Lung (tissue), 11 donors: ENCODE measurements at regions not wholly inside any gene's neighbourhood (a gene's known extent, or its start where the extent isn't known, plus 50 kb on each side); places are given as distances from the start of the nearest gene placed in this dataset.

Experiments used
- ATAC-seq: fragments of 200-7000 bp; cut with Tn5 transposase; one replicate; pipeline ENCODE4 v1.9.1; 2020; ENCODE audit warnings: moderate number of reproducible peaks; ENCODE audit not compliant: insufficient read depth, low FRiP score
- DNase-seq, 3 donors: peaks; one replicate each; pipeline ENCODE4 v3.0.0-alpha.2; 2013 to 2017
- H3K27ac ChIP-seq, 2 donors: one replicate each; pipeline ENCODE4 v1.5.1; 2013; ENCODE audit warnings: mild to moderate bottlenecking in 2 of 2, moderate library complexity in 2 of 2, control low read depth in 1 of 2, inconsistent platforms in 1 of 2, low read depth in 1 of 2, low read length in 1 of 2
- H3K27me3 ChIP-seq, 3 donors: one replicate each; pipeline ENCODE4 v1.5.1; 2013; ENCODE audit warnings: low read length in 2 of 3; ENCODE audit not compliant: control insufficient read depth in 3 of 3, insufficient read depth in 3 of 3
- H3K36me3 ChIP-seq, 4 donors: one replicate each; pipeline ENCODE4 v1.5.1; 2013; ENCODE audit warnings: low read length in 4 of 4, mild to moderate bottlenecking in 1 of 4, moderate library complexity in 1 of 4; ENCODE audit not compliant: control insufficient read depth in 4 of 4, insufficient read depth in 4 of 4
- H3K4me1 ChIP-seq, 5 donors: one replicate each; pipeline ENCODE4 v1.5.1; 2013; ENCODE audit warnings: low read length in 5 of 5, mild to moderate bottlenecking in 2 of 5, moderate library complexity in 1 of 5; ENCODE audit not compliant: control insufficient read depth in 5 of 5, insufficient read depth in 5 of 5
- H3K4me3 ChIP-seq: one replicate; pipeline ENCODE4 v1.5.1; 2013; ENCODE audit warnings: mild to moderate bottlenecking, control low read depth, moderate library complexity
- H3K9ac ChIP-seq, 2 donors: one replicate each; pipeline ENCODE4 v1.5.1; 2013; ENCODE audit warnings: low read length in 2 of 2, control low read depth in 1 of 2; ENCODE audit not compliant: insufficient read depth in 1 of 2
- H3K9me3 ChIP-seq, 4 donors: one replicate each; pipeline ENCODE4 v1.5.1; 2013; ENCODE audit warnings: low read length in 3 of 4, mild to moderate bottlenecking in 1 of 4, moderate library complexity in 1 of 4; ENCODE audit not compliant: control insufficient read depth in 4 of 4, insufficient read depth in 3 of 4
- WGBS, 2 donors: extraction: QIAGEN DNeasy Blood & Tissue Kit; methylation state at CpG; one replicate each; pipeline ENCODE4 v1.1.7; 2013; 5-methylcytosine and 5-hydroxymethylcytosine counted together
- TF ChIP-seq, protein P1 (sequence below): IDR thresholded peaks from 2 replicates; pipeline ENCODE4 v1.5.1; 2012; ENCODE audit warnings: mild to moderate bottlenecking; ENCODE audit errors: control extremely low read depth, extremely low read depth
- donor health status: control.
- donor health status: control.
- donor health status: Bipolar disorder and iron deficiency.
- donor health status: healthy.
- donor health status: DM: yes; HTN: yes; CAD: no.

DNA sequence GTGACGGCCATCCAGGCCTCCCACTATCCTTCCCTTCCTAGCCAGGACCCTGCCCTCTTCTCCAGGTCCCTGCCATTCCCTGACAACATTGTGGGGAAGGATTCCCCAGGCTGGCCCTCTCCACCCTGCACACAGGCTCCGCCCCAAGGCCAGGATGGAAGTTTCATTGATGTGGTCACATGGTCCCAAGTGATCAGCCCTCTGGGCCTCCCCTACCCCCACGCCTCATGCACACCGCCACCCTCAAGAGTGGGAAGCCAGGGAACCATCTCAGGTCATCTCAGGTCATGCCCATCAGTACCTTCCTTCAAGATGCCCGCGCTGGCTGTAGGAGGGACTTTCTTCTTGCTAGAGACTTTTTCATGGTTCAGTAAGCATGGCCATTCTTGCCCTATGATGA, 514.8 kb upstream of the RAB6C start:
- 84 to 92% methylated on average over 6 of the region's 6 CpGs for WGBS, 2 donors
- ATAC-seq: no peak
- TF ChIP-seq, protein P1, sequence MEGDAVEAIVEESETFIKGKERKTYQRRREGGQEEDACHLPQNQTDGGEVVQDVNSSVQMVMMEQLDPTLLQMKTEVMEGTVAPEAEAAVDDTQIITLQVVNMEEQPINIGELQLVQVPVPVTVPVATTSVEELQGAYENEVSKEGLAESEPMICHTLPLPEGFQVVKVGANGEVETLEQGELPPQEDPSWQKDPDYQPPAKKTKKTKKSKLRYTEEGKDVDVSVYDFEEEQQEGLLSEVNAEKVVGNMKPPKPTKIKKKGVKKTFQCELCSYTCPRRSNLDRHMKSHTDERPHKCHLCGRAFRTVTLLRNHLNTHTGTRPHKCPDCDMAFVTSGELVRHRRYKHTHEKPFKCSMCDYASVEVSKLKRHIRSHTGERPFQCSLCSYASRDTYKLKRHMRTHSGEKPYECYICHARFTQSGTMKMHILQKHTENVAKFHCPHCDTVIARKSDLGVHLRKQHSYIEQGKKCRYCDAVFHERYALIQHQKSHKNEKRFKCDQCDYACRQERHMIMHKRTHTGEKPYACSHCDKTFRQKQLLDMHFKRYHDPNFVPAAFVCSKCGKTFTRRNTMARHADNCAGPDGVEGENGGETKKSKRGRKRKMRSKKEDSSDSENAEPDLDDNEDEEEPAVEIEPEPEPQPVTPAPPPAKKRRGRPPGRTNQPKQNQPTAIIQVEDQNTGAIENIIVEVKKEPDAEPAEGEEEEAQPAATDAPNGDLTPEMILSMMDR: no peak

DNA sequence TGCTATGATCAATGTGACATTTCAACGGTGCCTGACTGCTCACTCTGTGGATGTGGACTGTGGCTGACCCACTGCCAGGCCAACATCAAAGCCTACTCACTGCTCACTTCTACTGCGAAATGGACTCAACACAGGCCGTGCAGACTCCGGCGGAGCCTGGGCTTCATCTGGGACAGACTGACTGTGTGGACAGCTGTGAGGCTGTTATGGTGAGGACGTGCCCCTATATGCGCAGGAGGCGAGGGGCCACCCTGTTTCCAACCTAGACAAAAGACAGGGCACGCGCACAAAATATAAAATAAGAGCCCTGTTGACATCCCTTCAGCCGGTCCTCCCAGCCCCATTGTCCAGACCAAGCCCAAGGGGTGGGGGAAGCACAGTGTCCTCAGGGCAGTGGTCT, 514.4 kb upstream of the RAB6C start:
- Histone ChIP-seq H3K27me3 (no peaks in the 10 kb centered on the region), H3K27ac (no peak overlapping the region), H3K4me3 (no peak overlapping the region), H3K9ac (no peak overlapping the region), H3K9me3 (peaks cover 0 to 6% (median 0%) of the 10 kb centered on the region in 4 donors), H3K36me3 (no peaks in the 10 kb centered on the region), H3K4me1 (no peaks in the 10 kb centered on the region)
- TF ChIP-seq, protein P1: no peak
- no peak for DNase-seq
- 81 to 92% methylated on average over 11 of the region's 11 CpGs for WGBS, 2 donors
- no peak for ATAC-seq

More for the DNA sequence above, 514.8 kb upstream of the RAB6C start:
- Histone ChIP-seq H3K4me3 (no peak overlapping the region), H3K4me1 (no peaks in the 10 kb centered on the region), H3K36me3 (no peaks in the 10 kb centered on the region), H3K9me3 (peaks cover 0 to 6% (median 0%) of the 10 kb centered on the region in 4 donors), H3K9ac (no peak overlapping the region), H3K27me3 (no peaks in the 10 kb centered on the region), H3K27ac (no peak overlapping the region)
- DNase-seq: no peak

DNA sequence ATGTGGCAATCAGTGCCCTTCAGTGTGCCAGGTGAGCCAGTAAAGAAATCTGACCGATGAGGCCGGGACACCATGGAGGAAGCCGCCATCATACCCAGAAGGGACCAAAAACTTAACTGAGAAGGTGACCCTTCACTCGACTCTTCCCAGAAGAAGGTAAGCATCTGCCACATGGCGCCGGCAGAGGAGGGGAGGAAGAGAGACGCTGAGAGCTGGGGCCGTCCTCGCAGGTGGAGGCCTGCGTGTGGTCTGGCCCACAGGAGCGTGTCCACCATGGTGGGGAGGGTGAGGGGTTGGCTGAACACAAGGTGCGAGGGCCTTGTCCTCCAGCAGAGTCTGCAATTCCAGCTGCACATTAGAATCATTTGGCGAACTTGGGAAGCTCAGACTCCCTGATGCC, 513.1 kb upstream of the RAB6C start:
- H3K9ac ChIP-seq: no peak overlapping the region
- no peaks in the 10 kb centered on the region for H3K4me1 ChIP-seq
- peaks cover 0 to 4% (median 0%) of the 10 kb centered on the region in 4 donors for H3K9me3 ChIP-seq
- H3K36me3 ChIP-seq: no peaks in the 10 kb centered on the region
- no peak for DNase-seq
- TF ChIP-seq, protein P1: no peak
- H3K27me3 ChIP-seq: no peaks in the 10 kb centered on the region
- whole genome bisulfite sequencing, 2 donors: 91 to 92% methylated on average over 13 of the region's 13 CpGs
- ATAC-seq: no peak
- H3K4me3 ChIP-seq: no peak overlapping the region
- no peak overlapping the region for H3K27ac ChIP-seq
